GM12878 (cell line): ENCODE measurements at regions not wholly inside any gene's neighbourhood (a gene's known extent, or its start where the extent isn't known, plus 50 kb on each side); places are given as distances from the start of the nearest gene placed in this dataset.

Experiments used
- ATAC-seq: fragments of 200-7000 bp; cut with Tn5 transposase; 3 replicates; pipeline ENCODE4 v1.9.1; 2020; ENCODE audit warnings: mild to moderate bottlenecking, moderate library complexity
- BruUV-seq: library from RNA; stranded (reverse); fragments of 400-500 nt; replicated peaks from 2 replicates; lab custom pipeline; 2021; lab: Mats Ljungman, UMichigan
- CTCF ChIA-PET: fragments of 300-600 bp; sonication (Branson Sonifier 250); formaldehyde crosslinking; extraction: SDS; loops from one replicate; lab custom pipeline; 2021; ENCODE audit warnings: inconsistent platforms; lab: Yijun Ruan, JAX
- POLR2A ChIA-PET: fragments of 350-600 bp; formaldehyde crosslinking; extraction: SDS; loops from one replicate; lab custom pipeline; 2021; ENCODE audit warnings: inconsistent platforms; lab: Charles Lee
- RAD21 ChIA-PET: fragments of 300-600 bp; sonication (Branson Sonifier 250); formaldehyde crosslinking; loops from one replicate; lab custom pipeline; 2023; ENCODE audit warnings: antibody characterized with exemption; ENCODE audit not compliant: unreplicated experiment; lab: Charles Lee
- SMC1A ChIA-PET: fragments of 300-600 bp; sonication (Branson Sonifier 250); formaldehyde crosslinking; loops from one replicate; lab custom pipeline; 2023; ENCODE audit not compliant: unreplicated experiment, uncharacterized antibody; lab: Charles Lee
- DNase-seq: peaks from one replicate; pipeline ENCODE4 v3.0.0-alpha.2; 2011; ENCODE audit warnings: low read depth, low spot score
- FAIRE-seq: peaks from 3 replicates; lab custom pipeline; 2011; peaks lifted over from hg19 to GRCh38; lab: Jason Lieb, UNC
- H2AFZ ChIP-seq: 2 replicates; pipeline ENCODE4 v1.6.0; 2011; ENCODE audit warnings: low read depth, low read length, control low read depth; ENCODE audit not compliant: control insufficient read depth
- H3K27ac ChIP-seq: 2 replicates; pipeline ENCODE4 v1.5.1; 2011; ENCODE audit warnings: control low read depth; ENCODE audit not compliant: control insufficient read depth, insufficient read depth
- H3K27me3 ChIP-seq, 2 experiments: replicated peaks in 1 of 2; 2 replicates each; pipeline versions ENCODE4 v1.6.0 to v1.6.1; 2011; ENCODE audit warnings: low read length in 1 of 2; ENCODE audit not compliant: control insufficient read depth in 2 of 2, insufficient read depth in 2 of 2
- H3K36me3 ChIP-seq, 2 experiments: 2 replicates each; pipeline ENCODE4 v1.5.1; 2011; ENCODE audit warnings: low read length in 1 of 2; ENCODE audit not compliant: control insufficient read depth in 2 of 2, insufficient read depth in 2 of 2
- H3K4me1 ChIP-seq: 2 replicates; pipeline ENCODE4 v1.6.1; 2011; ENCODE audit warnings: mild to moderate bottlenecking, low read length, moderate library complexity, mixed read lengths; ENCODE audit not compliant: control insufficient read depth, insufficient read depth
- H3K4me2 ChIP-seq: 2 replicates; pipeline ENCODE4 v1.6.0; 2011; ENCODE audit warnings: control low read depth; ENCODE audit not compliant: control insufficient read depth, insufficient read depth
- H3K4me3 ChIP-seq: fragments of 200-600 bp; sonication (generic); 2 replicates; pipeline ENCODE4 v1.5.1; 2016
- H3K79me2 ChIP-seq: 2 replicates; pipeline ENCODE4 v1.6.0; 2011; ENCODE audit warnings: low read length; ENCODE audit not compliant: control insufficient read depth, insufficient read depth
- H3K9ac ChIP-seq: 2 replicates; pipeline ENCODE4 v1.8.0; 2011; ENCODE audit warnings: low read length, control low read depth, mixed read lengths; ENCODE audit not compliant: control insufficient read depth, insufficient read depth
- H3K9me3 ChIP-seq: replicated peaks from 3 replicates; pipeline ENCODE4 v1.5.1; 2011; ENCODE audit warnings: mild to moderate bottlenecking, low read length; ENCODE audit not compliant: control insufficient read depth, insufficient read depth
- H4K20me1 ChIP-seq: 2 replicates; pipeline ENCODE4 v1.6.0; 2011; ENCODE audit not compliant: control insufficient read depth, insufficient read depth
- ATF7 ChIP-seq: fragments of 450-650 bp; IDR thresholded peaks from 2 replicates; pipeline ENCODE4 v1.6.1; 2016; ENCODE audit warnings: low read depth, mild to moderate bottlenecking
- CTCF ChIP-seq, 3 experiments: IDR thresholded peaks in 2 of 3; conservative IDR thresholded peaks in 1 of 3; 2 replicates each; pipeline ENCODE4 v1.5.1; 2011; ENCODE audit warnings: low read depth in 3 of 3, low read length in 3 of 3, mild to moderate bottlenecking in 3 of 3, control low read depth in 2 of 3, moderate library complexity in 2 of 3, inconsistent platforms in 1 of 3, mixed read lengths in 1 of 3; ENCODE audit not compliant: control insufficient read depth in 2 of 3, insufficient read depth in 1 of 3; ENCODE audit errors: extremely low read depth in 1 of 3
- EED ChIP-seq: sonication (generic); IDR thresholded peaks from 2 replicates; pipeline ENCODE4 v1.6.1; 2016; ENCODE audit warnings: antibody characterized with exemption, low read depth
- GABPA ChIP-seq: IDR thresholded peaks from 2 replicates; pipeline ENCODE4 v1.6.1; 2014; ENCODE audit warnings: antibody characterized with exemption, low read depth, mild to moderate bottlenecking, inconsistent platforms
- MTA2 ChIP-seq: fragments of 450-650 bp; IDR thresholded peaks from 2 replicates; pipeline ENCODE4 v1.6.1; 2016; ENCODE audit warnings: low read depth, mild to moderate bottlenecking, moderate library complexity
- NFYB ChIP-seq: IDR thresholded peaks from 2 replicates; pipeline ENCODE4 v1.6.1; 2011; ENCODE audit warnings: low read depth, mild to moderate bottlenecking, low read length, improper control_type of control experiment, moderate library complexity; ENCODE audit not compliant: insufficient read depth
- RBBP5 ChIP-seq: fragments of 200-600 bp; sonication (generic); conservative IDR thresholded peaks from 2 replicates; pipeline ENCODE4 v1.6.1; 2016
- RUNX3 ChIP-seq: IDR thresholded peaks from 2 replicates; pipeline ENCODE4 v1.6.1; 2012; ENCODE audit warnings: low read length, inconsistent platforms
- ZNF622 ChIP-seq: fragments of 450-650 bp; IDR thresholded peaks from 2 replicates; pipeline ENCODE4 v1.6.1; 2017; ENCODE audit warnings: mild to moderate bottlenecking, inconsistent platforms
- WGBS: methylation state at CpG from one replicate; pipeline ENCODE4 v1.1.6; 2016; ENCODE audit warnings: low lambda C conversion rate; ENCODE audit not compliant: insufficient replicate concordance, insufficient coverage; ENCODE audit errors: missing lambda C conversion rate; 5-methylcytosine and 5-hydroxymethylcytosine counted together
- in situ Hi-C: fragments of 300-500 bp; cut with MboI; formaldehyde crosslinking; loops from 9 replicates; pipeline ENCODE4 v1.14.3; 2018; ENCODE audit warnings: mixed read lengths
- intact Hi-C: fragments of 100-400 bp; cut with micrococcal nuclease; formaldehyde crosslinking; loops from one replicate; pipeline ENCODE4 v1.14.2; 2022; ENCODE audit not compliant: unreplicated experiment
- TF ChIP-seq, protein P1 (sequence below): IDR thresholded peaks from 2 replicates; pipeline ENCODE4 v1.6.1; 2012; ENCODE audit warnings: low read depth, low read length, improper control_type of control experiment

DNA sequence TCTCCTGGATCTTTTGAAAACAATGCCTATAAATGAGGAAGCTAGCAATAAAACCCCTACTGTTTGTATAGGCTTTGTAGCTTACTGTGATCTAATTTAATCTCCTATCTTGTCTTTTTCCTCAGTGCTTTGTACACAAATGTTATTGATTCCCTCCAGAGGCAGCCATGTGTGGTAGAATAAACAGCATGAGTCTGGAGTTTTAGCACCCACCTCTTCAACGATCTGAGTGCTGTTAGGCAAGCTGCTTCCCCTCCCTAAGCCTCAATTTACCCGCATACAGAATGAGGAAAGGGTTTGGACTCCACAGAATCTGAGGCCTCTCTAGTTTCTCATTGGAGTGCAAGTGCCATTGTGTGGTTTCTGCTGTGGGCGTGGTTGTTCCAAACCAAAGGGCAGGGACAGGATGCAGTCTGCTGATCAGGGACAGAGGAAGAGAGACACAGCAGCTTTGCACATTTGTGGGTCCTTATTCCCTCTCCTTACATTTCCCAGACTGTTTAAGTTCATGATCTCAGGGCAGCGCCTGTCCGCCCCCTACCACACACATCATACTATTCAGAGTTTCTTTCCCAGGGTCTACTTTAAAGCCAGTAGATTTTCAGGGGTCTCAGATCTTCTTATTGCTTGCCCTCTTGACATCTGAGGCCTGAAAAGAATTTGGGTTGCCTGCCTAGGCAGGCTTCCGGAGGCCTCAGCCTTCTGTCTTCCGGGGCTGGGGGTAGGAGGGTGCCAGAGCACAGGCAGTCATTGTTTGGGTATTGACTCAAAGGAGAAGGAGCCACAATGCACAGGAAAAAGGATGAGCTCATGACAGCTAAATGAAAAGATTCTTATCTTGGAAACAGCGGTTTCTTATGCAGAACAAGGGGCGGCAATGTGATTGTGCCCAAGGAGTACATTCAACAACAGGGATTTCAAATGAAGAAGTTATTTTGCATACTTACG, 114.9 kb upstream of the TEX13D start:
- no peaks in the 10 kb centered on the region for H3K79me2 ChIP-seq
- RAD21 ChIA-PET = interaction anchor here (0.7 kb wide), 1 partner anchor 10 kb away, joined by 4 read pairs; no protein-coding TSS in a partner anchor
- peak overlapping the region; percentile 27; the same call in 1 of the 2 replicates for H3K27ac ChIP-seq
- no peaks in the 10 kb centered on the region for H3K27me3 ChIP-seq
- no peak overlapping the region for H3K4me3 ChIP-seq
- ATAC-seq = peak; percentile 88
- intact Hi-C loops (no loop called here), in situ Hi-C loops (no loop called here)
- TF ChIP-seq NFYB = peak; percentile 31; the same call in 1 of the 2 replicates
- 0 out of 2 replicates have a peak, but pooled peaks have one; percentile 21 for TF ChIP-seq GABPA
- peak; percentile 63 for TF ChIP-seq RUNX3
- TF ChIP-seq RBBP5 = no peak
- peak; percentile 44 for FAIRE-seq
- H4K20me1 ChIP-seq = no peaks in the 10 kb centered on the region
- H3K4me1 ChIP-seq = peaks cover 21% of the 10 kb centered on the region; the same call in 1 of the 2 replicates
- SMC1A ChIA-PET = interaction anchor here (1.1 to 1.5 kb wide), 3 partner anchors 145 to 385 kb away, joined by 3 to 5 read pairs (median 3); no protein-coding TSS in a partner anchor
- POLR2A ChIA-PET = no interaction called here
- no peak overlapping the region; the same call in 1 of the 2 replicates for H3K4me2 ChIP-seq
- no peaks in the 10 kb centered on the region for H3K36me3 ChIP-seq
- peak overlapping the region; percentile 63 for H2AFZ ChIP-seq
- no peaks in the 10 kb centered on the region for H3K9me3 ChIP-seq
- no peak for DNase-seq
- 32% methylated on average over 10 of the region's 10 CpGs for WGBS
- CTCF ChIA-PET = interaction anchor here (0.5 to 1.0 kb wide), 4 partner anchors 9 to 172 kb away, joined by 3 to 4 read pairs (median 4); no protein-coding TSS in a partner anchor
- BruUV-seq = no TSS peak
- H3K9ac ChIP-seq = peak overlapping the region; percentile 15; the same call in 1 of the 2 replicates

- Histone ChIP-seq H3K27me3 (no peaks in the 10 kb centered on the region), H2AFZ (no peak overlapping the region), H3K79me2 (no peaks in the 10 kb centered on the region), H3K27ac (no peak overlapping the region), H3K4me3 (no peak overlapping the region), H3K4me1 (0 out of 2 replicates have a peak, but pooled peaks cover 4% of the 10 kb centered on the region), H3K36me3 (no peaks in the 10 kb centered on the region), H4K20me1 (no peaks in the 10 kb centered on the region), H3K4me2 (no peak overlapping the region), H3K9ac (no peak overlapping the region), H3K9me3 (no peaks in the 10 kb centered on the region)
- in situ Hi-C loops (no loop called here), intact Hi-C loops (no loop called here)
- BruUV-seq = no TSS peak
- FAIRE-seq = no peak
- 50% methylated on average over 7 of the region's 7 CpGs for WGBS
- POLR2A ChIA-PET = no interaction called here
- CTCF ChIA-PET = no interaction called here
- no peak for DNase-seq
- ATAC-seq = peak; percentile 45; the same call in 1 of the 3 replicates
- SMC1A ChIA-PET = interaction anchor here (0.9 to 1.5 kb wide), 2 partner anchors 14 to 44 kb away, joined by 3 to 5 read pairs; no protein-coding TSS in a partner anchor
- RAD21 ChIA-PET = no interaction called here
- TF ChIP-seq MTA2 (no peak), EED (no peak), CTCF (IDR thresholded peaks at IDR 0.05 in 2 of 3, conservative IDR thresholded peaks at IDR 0.05 in 1 of 3; ENCODE audit: control insufficient read depth in 2 of 3, extremely low read depth in 1 of 3, insufficient read depth in 1 of 3, low read depth in 3 of 3, low read length in 3 of 3) (no peak), ZNF622 (no peak), ATF7 (no peak)
- TF ChIP-seq, protein P1, sequence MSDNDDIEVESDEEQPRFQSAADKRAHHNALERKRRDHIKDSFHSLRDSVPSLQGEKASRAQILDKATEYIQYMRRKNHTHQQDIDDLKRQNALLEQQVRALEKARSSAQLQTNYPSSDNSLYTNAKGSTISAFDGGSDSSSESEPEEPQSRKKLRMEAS = no peak
Observed at GRCh38 chrX:124223524-124223923, 108.9 kb upstream of the TEX13D start.
